IMR-90 (cell line): ENCODE measurements at regions not wholly inside any gene's neighbourhood (a gene's known extent, or its start where the extent isn't known, plus 50 kb on each side); places are given as distances from the start of the nearest gene placed in this dataset.

Source experiments
- ATAC-seq: fragments of 200-7000 bp; cut with Tn5 transposase; 2 replicates; pipeline ENCODE4 v1.9.1; 2020; ENCODE audit warnings: low read depth, mild to moderate bottlenecking, moderate library complexity
- BruUV-seq: library from RNA; stranded (reverse); fragments of 400-500 nt; replicated peaks from 2 replicates; lab custom pipeline; 2021; lab: Mats Ljungman, UMichigan
- CTCF ChIA-PET: fragments of 300-600 bp; formaldehyde crosslinking; extraction: SDS; loops from one replicate; lab custom pipeline; 2021; ENCODE audit warnings: antibody characterized with exemption; lab: Yijun Ruan, JAX
- POLR2A ChIA-PET: fragments of 300-600 bp; sonication (Branson Sonifier 250); formaldehyde crosslinking; loops from one replicate; lab custom pipeline; 2022; ENCODE audit warnings: antibody characterized with exemption; ENCODE audit not compliant: unreplicated experiment; lab: Charles Lee
- DNase-seq: peaks from one replicate; pipeline ENCODE4 v3.0.0; 2013
- H2AFZ ChIP-seq: replicated peaks from 2 replicates; pipeline ENCODE3; 2013; ENCODE audit warnings: low read length, mild to moderate bottlenecking; ENCODE audit not compliant: poor library complexity
- H2AK5ac ChIP-seq: 2 replicates; pipeline ENCODE4 v1.6.1; 2013; ENCODE audit warnings: low read depth, low read length, inconsistent platforms
- H2AK9ac ChIP-seq: replicated peaks from 2 replicates; pipeline ENCODE3; 2013; ENCODE audit warnings: mild to moderate bottlenecking, low read depth, low read length, moderate library complexity; ENCODE audit not compliant: poor library complexity
- H2BK120ac ChIP-seq: 2 replicates; pipeline ENCODE4 v1.6.1; 2013; ENCODE audit warnings: low read depth, low read length, inconsistent platforms
- H2BK15ac ChIP-seq: 3 replicates; pipeline ENCODE4 v1.6.1; 2013; ENCODE audit warnings: low read depth, low read length, inconsistent platforms
- H2BK20ac ChIP-seq: 2 replicates; pipeline ENCODE4 v1.6.1; 2013; ENCODE audit warnings: low read depth, mild to moderate bottlenecking, inconsistent platforms, low read length, moderate library complexity
- H2BK5ac ChIP-seq: 2 replicates; pipeline ENCODE4 v1.6.1; 2013; ENCODE audit warnings: mild to moderate bottlenecking, low read depth, low read length, inconsistent platforms; ENCODE audit not compliant: poor library complexity, severe bottlenecking
- H3K14ac ChIP-seq: replicated peaks from 2 replicates; pipeline ENCODE4 v1.6.1; 2013; ENCODE audit warnings: low read depth, low read length, inconsistent platforms
- H3K18ac ChIP-seq: 2 replicates; pipeline ENCODE4 v1.6.1; 2013; ENCODE audit warnings: low read depth, low read length, control low read depth
- H3K23ac ChIP-seq: 2 replicates; pipeline ENCODE4 v1.6.1; 2013; ENCODE audit warnings: low read depth, low read length, inconsistent platforms
- H3K27ac ChIP-seq: 2 replicates; pipeline ENCODE4 v1.5.1; 2013; ENCODE audit warnings: mild to moderate bottlenecking, control low read depth, low read length; ENCODE audit not compliant: insufficient read depth
- H3K27me3 ChIP-seq: 2 replicates; pipeline ENCODE4 v1.6.1; 2013; ENCODE audit warnings: low read length; ENCODE audit not compliant: control insufficient read depth, insufficient read depth
- H3K36me3 ChIP-seq: 2 replicates; pipeline ENCODE4 v1.6.1; 2013; ENCODE audit warnings: low read length, mixed read lengths; ENCODE audit not compliant: control insufficient read depth, insufficient read depth
- H3K4ac ChIP-seq: 2 replicates; pipeline ENCODE4 v1.6.1; 2013; ENCODE audit warnings: low read depth, low read length, inconsistent platforms
- H3K4me1 ChIP-seq: 2 replicates; pipeline ENCODE4 v1.6.1; 2013; ENCODE audit warnings: low read length, mixed read lengths; ENCODE audit not compliant: control insufficient read depth, insufficient read depth
- H3K4me2 ChIP-seq: 2 replicates; pipeline ENCODE4 v1.6.1; 2013; ENCODE audit warnings: low read depth, mild to moderate bottlenecking, control low read depth, low read length, moderate library complexity
- H3K4me3 ChIP-seq: 2 replicates; pipeline ENCODE4 v1.5.1; 2013; ENCODE audit warnings: low read depth, mild to moderate bottlenecking, control low read depth, low read length, moderate library complexity; ENCODE audit not compliant: insufficient read depth
- H3K56ac ChIP-seq: 2 replicates; pipeline ENCODE4 v1.6.1; 2013; ENCODE audit warnings: low read length, inconsistent platforms; ENCODE audit not compliant: insufficient read depth; ENCODE audit errors: extremely low read depth
- H3K79me1 ChIP-seq, 2 experiments: 2 replicates each; pipeline ENCODE4 v1.6.1; 2013; ENCODE audit warnings: low read length in 2 of 2, inconsistent platforms in 1 of 2, low read depth in 1 of 2
- H3K9ac ChIP-seq: 2 replicates; pipeline ENCODE4 v1.6.1; 2013; ENCODE audit warnings: low read depth, low read length, control low read depth
- H3K9me1 ChIP-seq: 2 replicates; pipeline ENCODE4 v1.6.1; 2013; ENCODE audit warnings: low read length, inconsistent platforms; ENCODE audit not compliant: insufficient read depth
- H3K9me3 ChIP-seq: 2 replicates; pipeline ENCODE4 v1.6.1; 2013; ENCODE audit warnings: low read length; ENCODE audit not compliant: control insufficient read depth, insufficient read depth
- H4K20me1 ChIP-seq: 2 replicates; pipeline ENCODE4 v1.6.1; 2013; ENCODE audit warnings: low read length, inconsistent platforms; ENCODE audit not compliant: insufficient read depth
- H4K5ac ChIP-seq: 2 replicates; pipeline ENCODE4 v1.6.1; 2013; ENCODE audit warnings: mild to moderate bottlenecking, low read depth, low read length, control low read depth
- H4K8ac ChIP-seq, 2 experiments: 2 replicates each; pipeline ENCODE4 v1.6.1; 2013; ENCODE audit warnings: low read depth in 2 of 2, low read length in 2 of 2, control low read depth in 1 of 2, inconsistent platforms in 1 of 2
- H4K91ac ChIP-seq: 2 replicates; pipeline ENCODE4 v1.6.1; 2013; ENCODE audit warnings: low read depth, low read length, inconsistent platforms; ENCODE audit not compliant: insufficient read depth
- BHLHE40 ChIP-seq: fragments of 150-350 bp; IDR thresholded peaks from 2 replicates; pipeline ENCODE4 v1.6.1; 2016; ENCODE audit warnings: mild to moderate bottlenecking, low read depth, low read length
- CEBPB ChIP-seq: IDR thresholded peaks from 2 replicates; pipeline ENCODE4 v1.6.1; 2012; ENCODE audit warnings: low read depth, low read length, improper control_type of control experiment
- CHD1 ChIP-seq: IDR thresholded peaks from 2 replicates; pipeline ENCODE4 v1.6.1; 2012; ENCODE audit warnings: low read depth, low read length, improper control_type of control experiment
- FOS ChIP-seq: fragments of 150-350 bp; IDR thresholded peaks from 2 replicates; pipeline ENCODE4 v1.6.1; 2016; ENCODE audit warnings: low read depth, low read length
- NFE2L2 ChIP-seq: fragments of 150-350 bp; IDR thresholded peaks from 2 replicates; pipeline ENCODE4 v1.6.1; 2016; ENCODE audit warnings: low read depth, mild to moderate bottlenecking, low read length
- RCOR1 ChIP-seq: IDR thresholded peaks from 2 replicates; pipeline ENCODE4 v1.6.1; 2012; ENCODE audit warnings: mild to moderate bottlenecking, low read length, improper control_type of control experiment; ENCODE audit not compliant: insufficient replicate concordance
- RFX5 ChIP-seq: IDR thresholded peaks from 2 replicates; pipeline ENCODE4 v1.8.0; 2012; ENCODE audit warnings: low read depth, mild to moderate bottlenecking, low read length, moderate library complexity
- WGBS, 2 experiments: methylation state at CpG; one replicate each; pipeline versions ENCODE4 v1.1.5 to v1.1.7; 2013; ENCODE audit warnings: missing lambda C conversion rate in 2 of 2; ENCODE audit not compliant: insufficient read length in 1 of 2; ENCODE audit errors: extremely low coverage in 2 of 2; 5-methylcytosine and 5-hydroxymethylcytosine counted together
- dilution Hi-C: fragments of 300-500 bp; cut with HindIII; formaldehyde crosslinking; loops from one replicate; pipeline ENCODE4 v1.14.3; 2018; ENCODE audit warnings: low sequenced_read_pairs; ENCODE audit not compliant: unreplicated experiment
- in situ Hi-C: fragments of 300-500 bp; cut with MboI; formaldehyde crosslinking; loops from 3 replicates; pipeline ENCODE4 v1.14.3; 2019; ENCODE audit warnings: low sequenced_read_pairs, inconsistent platforms, mixed read lengths
- intact Hi-C: fragments of 100-400 bp; cut with micrococcal nuclease; formaldehyde crosslinking; loops from 2 replicates; pipeline ENCODE4 v1.10.0; 2022

DNA sequence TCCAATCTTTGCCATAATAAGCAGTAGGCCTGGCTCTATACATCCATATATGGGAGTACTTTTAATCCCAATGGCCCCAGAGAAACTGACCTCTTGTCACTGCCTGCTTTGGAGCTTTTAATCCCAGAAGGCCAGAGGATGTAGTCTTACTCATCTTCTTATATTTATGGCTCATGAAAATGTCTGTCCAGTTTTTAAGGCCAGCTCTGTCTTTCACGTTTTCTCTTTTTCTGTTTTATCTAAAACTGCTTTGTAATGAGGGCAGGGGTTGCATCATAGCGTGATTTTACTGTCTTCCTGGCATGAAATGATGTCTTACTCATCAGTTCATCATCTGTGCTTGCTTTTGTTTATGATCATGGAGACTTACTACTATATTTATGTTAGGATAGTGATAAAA, 1094.9 kb downstream of the MAT2B start:
- ChIA-PET POLR2A (interaction anchor here (0.7 kb wide), 1 partner anchor 16 kb away, joined by 4 read pairs; no protein-coding TSS in a partner anchor), CTCF (no interaction called here)
- no peak overlapping the region for H2BK15ac ChIP-seq

More for the DNA sequence above, 1094.9 kb downstream of the MAT2B start:
- BruUV-seq: no TSS peak
- peak; percentile 86 for DNase-seq
- Histone ChIP-seq H3K23ac (no peak overlapping the region), H2BK20ac (0 out of 2 replicates have a peak overlapping the region, but pooled peaks have one; percentile 38), H4K91ac (peak overlapping the region; percentile 38; the same call in 1 of the 2 replicates), H3K27ac (peak overlapping the region; percentile 81; the same call in 1 of the 2 replicates), H3K27me3 (no peaks in the 10 kb centered on the region), H2BK5ac (peak overlapping the region; percentile 28), H4K20me1 (no peaks in the 10 kb centered on the region), H3K4me2 (no peak overlapping the region), H3K18ac (peak overlapping the region; percentile 7; the same call in 1 of the 2 replicates), H3K79me1 (no peaks in the 10 kb centered on the region), H2BK120ac (peak overlapping the region; percentile 58), H3K9me1 (no peaks in the 10 kb centered on the region), H3K14ac (no peak overlapping the region), H3K56ac (peak overlapping the region; percentile 73; the same call in 1 of the 2 replicates), H2AFZ (no peak overlapping the region), H2AK9ac (no peak overlapping the region), H3K4ac (peak overlapping the region; percentile 40; the same call in 1 of the 2 replicates), H4K8ac (peak overlapping the region in 1 of 2 experiments; percentile 53; a peak in 1 of 4 replicates), H2AK5ac (no peak overlapping the region), H3K4me3 (no peak overlapping the region), H3K36me3 (no peaks in the 10 kb centered on the region), H3K4me1 (peaks cover 2% of the 10 kb centered on the region; the same call in 1 of the 2 replicates), H3K9me3 (0 out of 2 replicates have a peak, but pooled peaks cover 3% of the 10 kb centered on the region), H3K9ac (no peak overlapping the region), H4K5ac (no peak overlapping the region)
- WGBS, 2 experiments: no CpG with 5 or more reads among the region's 2 CpGs
- intact Hi-C loops: no loop called here
- dilution Hi-C loops: no loop called here
- in situ Hi-C loops: no loop called here
- TF ChIP-seq BHLHE40: 0 out of 2 replicates have a peak, but pooled peaks have one; percentile 7
- peak; percentile 57; the same call in 1 of the 2 replicates for TF ChIP-seq NFE2L2
- TF ChIP-seq FOS: 0 out of 2 replicates have a peak, but pooled peaks have one; percentile 4
- TF ChIP-seq RFX5: no peak
- TF ChIP-seq CEBPB: peak; percentile 92
- no peak for TF ChIP-seq CHD1
- no peak for TF ChIP-seq RCOR1
- peak; percentile 92 for ATAC-seq
